IMR-90 (cell line): ENCODE measurements at regions not wholly inside any gene's neighbourhood (a gene's known extent, or its start where the extent isn't known, plus 50 kb on each side); places are given as distances from the start of the nearest gene placed in this dataset.

Experiments
- ATAC-seq: fragments of 200-7000 bp; cut with Tn5 transposase; 2 replicates; pipeline ENCODE4 v1.9.1; 2020; ENCODE audit warnings: low read depth, mild to moderate bottlenecking, moderate library complexity
- BruUV-seq: library from RNA; stranded (reverse); fragments of 400-500 nt; replicated peaks from 2 replicates; lab custom pipeline; 2021; lab: Mats Ljungman, UMichigan
- CTCF ChIA-PET: fragments of 300-600 bp; formaldehyde crosslinking; extraction: SDS; loops from one replicate; lab custom pipeline; 2021; ENCODE audit warnings: antibody characterized with exemption; lab: Yijun Ruan, JAX
- POLR2A ChIA-PET: fragments of 300-600 bp; sonication (Branson Sonifier 250); formaldehyde crosslinking; loops from one replicate; lab custom pipeline; 2022; ENCODE audit warnings: antibody characterized with exemption; ENCODE audit not compliant: unreplicated experiment; lab: Charles Lee
- DNase-seq: peaks from one replicate; pipeline ENCODE4 v3.0.0; 2013
- H2AFZ ChIP-seq: replicated peaks from 2 replicates; pipeline ENCODE3; 2013; ENCODE audit warnings: low read length, mild to moderate bottlenecking; ENCODE audit not compliant: poor library complexity
- H2AK5ac ChIP-seq: 2 replicates; pipeline ENCODE4 v1.6.1; 2013; ENCODE audit warnings: low read depth, low read length, inconsistent platforms
- H2AK9ac ChIP-seq: replicated peaks from 2 replicates; pipeline ENCODE3; 2013; ENCODE audit warnings: mild to moderate bottlenecking, low read depth, low read length, moderate library complexity; ENCODE audit not compliant: poor library complexity
- H2BK120ac ChIP-seq: 2 replicates; pipeline ENCODE4 v1.6.1; 2013; ENCODE audit warnings: low read depth, low read length, inconsistent platforms
- H2BK15ac ChIP-seq: 3 replicates; pipeline ENCODE4 v1.6.1; 2013; ENCODE audit warnings: low read depth, low read length, inconsistent platforms
- H2BK20ac ChIP-seq: 2 replicates; pipeline ENCODE4 v1.6.1; 2013; ENCODE audit warnings: low read depth, mild to moderate bottlenecking, inconsistent platforms, low read length, moderate library complexity
- H2BK5ac ChIP-seq: 2 replicates; pipeline ENCODE4 v1.6.1; 2013; ENCODE audit warnings: mild to moderate bottlenecking, low read depth, low read length, inconsistent platforms; ENCODE audit not compliant: poor library complexity, severe bottlenecking
- H3K14ac ChIP-seq: replicated peaks from 2 replicates; pipeline ENCODE4 v1.6.1; 2013; ENCODE audit warnings: low read depth, low read length, inconsistent platforms
- H3K18ac ChIP-seq: 2 replicates; pipeline ENCODE4 v1.6.1; 2013; ENCODE audit warnings: low read depth, low read length, control low read depth
- H3K23ac ChIP-seq: 2 replicates; pipeline ENCODE4 v1.6.1; 2013; ENCODE audit warnings: low read depth, low read length, inconsistent platforms
- H3K27ac ChIP-seq: 2 replicates; pipeline ENCODE4 v1.5.1; 2013; ENCODE audit warnings: mild to moderate bottlenecking, control low read depth, low read length; ENCODE audit not compliant: insufficient read depth
- H3K27me3 ChIP-seq: 2 replicates; pipeline ENCODE4 v1.6.1; 2013; ENCODE audit warnings: low read length; ENCODE audit not compliant: control insufficient read depth, insufficient read depth
- H3K36me3 ChIP-seq: 2 replicates; pipeline ENCODE4 v1.6.1; 2013; ENCODE audit warnings: low read length, mixed read lengths; ENCODE audit not compliant: control insufficient read depth, insufficient read depth
- H3K4ac ChIP-seq: 2 replicates; pipeline ENCODE4 v1.6.1; 2013; ENCODE audit warnings: low read depth, low read length, inconsistent platforms
- H3K4me1 ChIP-seq: 2 replicates; pipeline ENCODE4 v1.6.1; 2013; ENCODE audit warnings: low read length, mixed read lengths; ENCODE audit not compliant: control insufficient read depth, insufficient read depth
- H3K4me2 ChIP-seq: 2 replicates; pipeline ENCODE4 v1.6.1; 2013; ENCODE audit warnings: low read depth, mild to moderate bottlenecking, control low read depth, low read length, moderate library complexity
- H3K4me3 ChIP-seq: 2 replicates; pipeline ENCODE4 v1.5.1; 2013; ENCODE audit warnings: low read depth, mild to moderate bottlenecking, control low read depth, low read length, moderate library complexity; ENCODE audit not compliant: insufficient read depth
- H3K56ac ChIP-seq: 2 replicates; pipeline ENCODE4 v1.6.1; 2013; ENCODE audit warnings: low read length, inconsistent platforms; ENCODE audit not compliant: insufficient read depth; ENCODE audit errors: extremely low read depth
- H3K79me1 ChIP-seq, 2 experiments: 2 replicates each; pipeline ENCODE4 v1.6.1; 2013; ENCODE audit warnings: low read length in 2 of 2, inconsistent platforms in 1 of 2, low read depth in 1 of 2
- H3K9ac ChIP-seq: 2 replicates; pipeline ENCODE4 v1.6.1; 2013; ENCODE audit warnings: low read depth, low read length, control low read depth
- H3K9me1 ChIP-seq: 2 replicates; pipeline ENCODE4 v1.6.1; 2013; ENCODE audit warnings: low read length, inconsistent platforms; ENCODE audit not compliant: insufficient read depth
- H3K9me3 ChIP-seq: 2 replicates; pipeline ENCODE4 v1.6.1; 2013; ENCODE audit warnings: low read length; ENCODE audit not compliant: control insufficient read depth, insufficient read depth
- H4K20me1 ChIP-seq: 2 replicates; pipeline ENCODE4 v1.6.1; 2013; ENCODE audit warnings: low read length, inconsistent platforms; ENCODE audit not compliant: insufficient read depth
- H4K5ac ChIP-seq: 2 replicates; pipeline ENCODE4 v1.6.1; 2013; ENCODE audit warnings: mild to moderate bottlenecking, low read depth, low read length, control low read depth
- H4K8ac ChIP-seq, 2 experiments: 2 replicates each; pipeline ENCODE4 v1.6.1; 2013; ENCODE audit warnings: low read depth in 2 of 2, low read length in 2 of 2, control low read depth in 1 of 2, inconsistent platforms in 1 of 2
- H4K91ac ChIP-seq: 2 replicates; pipeline ENCODE4 v1.6.1; 2013; ENCODE audit warnings: low read depth, low read length, inconsistent platforms; ENCODE audit not compliant: insufficient read depth
- BHLHE40 ChIP-seq: fragments of 150-350 bp; IDR thresholded peaks from 2 replicates; pipeline ENCODE4 v1.6.1; 2016; ENCODE audit warnings: mild to moderate bottlenecking, low read depth, low read length
- CEBPB ChIP-seq: IDR thresholded peaks from 2 replicates; pipeline ENCODE4 v1.6.1; 2012; ENCODE audit warnings: low read depth, low read length, improper control_type of control experiment
- CHD1 ChIP-seq: IDR thresholded peaks from 2 replicates; pipeline ENCODE4 v1.6.1; 2012; ENCODE audit warnings: low read depth, low read length, improper control_type of control experiment
- MAFK ChIP-seq: IDR thresholded peaks from 2 replicates; pipeline ENCODE4 v1.6.1; 2012; ENCODE audit warnings: low read depth, low read length, improper control_type of control experiment
- MAZ ChIP-seq: IDR thresholded peaks from 2 replicates; pipeline ENCODE4 v1.6.1; 2012; ENCODE audit warnings: low read depth, mild to moderate bottlenecking, low read length, improper control_type of control experiment, moderate library complexity, borderline replicate concordance
- MXI1 ChIP-seq: IDR thresholded peaks from 2 replicates; pipeline ENCODE4 v1.6.1; 2012; ENCODE audit warnings: low read depth, mild to moderate bottlenecking, low read length, moderate library complexity, borderline replicate concordance
- POLR2A ChIP-seq: IDR thresholded peaks from 2 replicates; pipeline ENCODE4 v1.6.1; 2012; ENCODE audit warnings: mild to moderate bottlenecking, low read depth, low read length
- RAD21 ChIP-seq: IDR thresholded peaks from 2 replicates; pipeline ENCODE4 v1.6.1; 2012; ENCODE audit warnings: low read length, improper control_type of control experiment
- RCOR1 ChIP-seq: IDR thresholded peaks from 2 replicates; pipeline ENCODE4 v1.6.1; 2012; ENCODE audit warnings: mild to moderate bottlenecking, low read length, improper control_type of control experiment; ENCODE audit not compliant: insufficient replicate concordance
- SMC3 ChIP-seq: fragments of 150-350 bp; IDR thresholded peaks from 2 replicates; pipeline ENCODE4 v1.6.1; 2016; ENCODE audit warnings: low read depth, mild to moderate bottlenecking, antibody characterized with exemption, low read length, moderate library complexity
- dilution Hi-C: fragments of 300-500 bp; cut with HindIII; formaldehyde crosslinking; loops from one replicate; pipeline ENCODE4 v1.14.3; 2018; ENCODE audit warnings: low sequenced_read_pairs; ENCODE audit not compliant: unreplicated experiment
- in situ Hi-C: fragments of 300-500 bp; cut with MboI; formaldehyde crosslinking; loops from 3 replicates; pipeline ENCODE4 v1.14.3; 2019; ENCODE audit warnings: low sequenced_read_pairs, inconsistent platforms, mixed read lengths
- intact Hi-C: fragments of 100-400 bp; cut with micrococcal nuclease; formaldehyde crosslinking; loops from 2 replicates; pipeline ENCODE4 v1.10.0; 2022
- TF ChIP-seq, protein P1 (sequence below): fragments of 150-350 bp; IDR thresholded peaks from 2 replicates; pipeline ENCODE4 v1.6.1; 2017; ENCODE audit warnings: mild to moderate bottlenecking, antibody characterized with exemption, low read length, low read depth
- TF ChIP-seq, protein P2 (sequence below): fragments of 150-350 bp; IDR thresholded peaks from 2 replicates; pipeline ENCODE4 v1.6.1; 2016; ENCODE audit warnings: low read depth, mild to moderate bottlenecking, low read length, moderate library complexity, borderline replicate concordance

DNA sequence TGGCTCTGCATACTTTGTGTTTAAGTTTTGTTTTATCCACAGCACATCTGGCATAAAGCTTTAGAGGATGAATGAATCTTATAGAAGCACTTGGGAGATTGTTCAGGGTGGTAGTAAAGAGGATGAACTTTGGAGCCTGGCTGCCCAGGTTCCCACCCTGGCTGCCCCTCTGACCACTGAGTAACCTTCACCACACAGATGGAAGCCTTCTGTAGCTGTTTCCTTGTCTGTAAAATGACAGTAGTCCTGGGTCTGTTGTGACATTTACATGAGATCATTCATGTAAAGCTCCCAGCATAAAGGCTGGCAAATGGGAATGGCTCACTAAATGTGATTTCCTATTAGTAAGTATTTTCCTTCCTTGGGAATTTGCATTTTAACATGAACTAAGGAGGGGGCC, 85.7 kb upstream of the FAM169A start:
- DNase-seq (no peak), ATAC-seq (no peak)
- CTCF ChIA-PET, result interaction anchor here (0.7 to 1.3 kb wide), 2 partner anchors 27 to 1702 kb away, joined by 3 to 5 read pairs; no protein-coding TSS in a partner anchor
- peak overlapping the region; percentile 96 for H2BK20ac ChIP-seq
- peak overlapping the region; percentile 87 for H4K5ac ChIP-seq
- H2AK9ac ChIP-seq, result peak overlapping the region; percentile 57
- peak overlapping the region; percentile 68 for H2BK5ac ChIP-seq
- peaks cover 0 to 19% of the 10 kb centered on the region in 2 experiments; a peak in 2 of 4 replicates for H3K79me1 ChIP-seq
- peak overlapping the region; percentile 98 for H2BK120ac ChIP-seq
- TF ChIP-seq, protein P1, sequence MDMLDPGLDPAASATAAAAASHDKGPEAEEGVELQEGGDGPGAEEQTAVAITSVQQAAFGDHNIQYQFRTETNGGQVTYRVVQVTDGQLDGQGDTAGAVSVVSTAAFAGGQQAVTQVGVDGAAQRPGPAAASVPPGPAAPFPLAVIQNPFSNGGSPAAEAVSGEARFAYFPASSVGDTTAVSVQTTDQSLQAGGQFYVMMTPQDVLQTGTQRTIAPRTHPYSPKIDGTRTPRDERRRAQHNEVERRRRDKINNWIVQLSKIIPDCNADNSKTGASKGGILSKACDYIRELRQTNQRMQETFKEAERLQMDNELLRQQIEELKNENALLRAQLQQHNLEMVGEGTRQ, result no peak
- TF ChIP-seq CEBPB, result no peak
- no peak for TF ChIP-seq MAFK
- TF ChIP-seq BHLHE40, result no peak
- no peak for TF ChIP-seq MAZ
- no peak for TF ChIP-seq POLR2A
- TF ChIP-seq SMC3, result no peak
- TF ChIP-seq RCOR1, result no peak
- no peak for TF ChIP-seq CHD1
- TF ChIP-seq MXI1, result no peak
- TF ChIP-seq, protein P2, sequence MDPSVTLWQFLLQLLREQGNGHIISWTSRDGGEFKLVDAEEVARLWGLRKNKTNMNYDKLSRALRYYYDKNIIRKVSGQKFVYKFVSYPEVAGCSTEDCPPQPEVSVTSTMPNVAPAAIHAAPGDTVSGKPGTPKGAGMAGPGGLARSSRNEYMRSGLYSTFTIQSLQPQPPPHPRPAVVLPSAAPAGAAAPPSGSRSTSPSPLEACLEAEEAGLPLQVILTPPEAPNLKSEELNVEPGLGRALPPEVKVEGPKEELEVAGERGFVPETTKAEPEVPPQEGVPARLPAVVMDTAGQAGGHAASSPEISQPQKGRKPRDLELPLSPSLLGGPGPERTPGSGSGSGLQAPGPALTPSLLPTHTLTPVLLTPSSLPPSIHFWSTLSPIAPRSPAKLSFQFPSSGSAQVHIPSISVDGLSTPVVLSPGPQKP, result no peak
- TF ChIP-seq RAD21, result no peak
- POLR2A ChIA-PET, result no interaction called here
- H3K4me3 ChIP-seq, result no peak overlapping the region
- peak overlapping the region; percentile 34; the same call in 1 of the 2 replicates for H3K56ac ChIP-seq
- no peak overlapping the region for H3K9ac ChIP-seq
- H2BK15ac ChIP-seq, result peak overlapping the region; percentile 95; the same call in 2 of the 3 replicates
- peak overlapping the region; percentile 81 for H4K91ac ChIP-seq
- H3K27ac ChIP-seq, result peak overlapping the region; percentile 54; the same call in 1 of the 2 replicates
- BruUV-seq, result no TSS peak
- no peaks in the 10 kb centered on the region for H3K27me3 ChIP-seq
- H3K14ac ChIP-seq, result peak overlapping the region; percentile 53; the same call in 1 of the 2 replicates
- H4K8ac ChIP-seq, result peak overlapping the region; percentile 8 to 85; a peak in 3 of 4 replicates
- H2AK5ac ChIP-seq, result peak overlapping the region; percentile 72; the same call in 1 of the 2 replicates
- H2AFZ ChIP-seq, result peak overlapping the region; percentile 52
- no peaks in the 10 kb centered on the region for H3K36me3 ChIP-seq
- peaks cover 34% of the 10 kb centered on the region for H3K4me1 ChIP-seq
- peak overlapping the region; percentile 78 for H3K23ac ChIP-seq
- intact Hi-C loops (no loop called here), in situ Hi-C loops (no loop called here), dilution Hi-C loops (no loop called here)
- H3K9me3 ChIP-seq, result 0 out of 2 replicates have a peak, but pooled peaks cover 2% of the 10 kb centered on the region
- H4K20me1 ChIP-seq, result no peaks in the 10 kb centered on the region
- peak overlapping the region; percentile 92 for H3K18ac ChIP-seq
- peak overlapping the region; percentile 93 for H3K4ac ChIP-seq
- H3K4me2 ChIP-seq, result no peak overlapping the region
- peaks cover 25% of the 10 kb centered on the region for H3K9me1 ChIP-seq
